ENCODE measurements at regions not wholly inside any gene's neighbourhood (a gene's known extent, or its start where the extent isn't known, plus 50 kb on each side); places are given as distances from the start of the nearest gene placed in this dataset.

- TF ChIP-seq, protein P1, sequence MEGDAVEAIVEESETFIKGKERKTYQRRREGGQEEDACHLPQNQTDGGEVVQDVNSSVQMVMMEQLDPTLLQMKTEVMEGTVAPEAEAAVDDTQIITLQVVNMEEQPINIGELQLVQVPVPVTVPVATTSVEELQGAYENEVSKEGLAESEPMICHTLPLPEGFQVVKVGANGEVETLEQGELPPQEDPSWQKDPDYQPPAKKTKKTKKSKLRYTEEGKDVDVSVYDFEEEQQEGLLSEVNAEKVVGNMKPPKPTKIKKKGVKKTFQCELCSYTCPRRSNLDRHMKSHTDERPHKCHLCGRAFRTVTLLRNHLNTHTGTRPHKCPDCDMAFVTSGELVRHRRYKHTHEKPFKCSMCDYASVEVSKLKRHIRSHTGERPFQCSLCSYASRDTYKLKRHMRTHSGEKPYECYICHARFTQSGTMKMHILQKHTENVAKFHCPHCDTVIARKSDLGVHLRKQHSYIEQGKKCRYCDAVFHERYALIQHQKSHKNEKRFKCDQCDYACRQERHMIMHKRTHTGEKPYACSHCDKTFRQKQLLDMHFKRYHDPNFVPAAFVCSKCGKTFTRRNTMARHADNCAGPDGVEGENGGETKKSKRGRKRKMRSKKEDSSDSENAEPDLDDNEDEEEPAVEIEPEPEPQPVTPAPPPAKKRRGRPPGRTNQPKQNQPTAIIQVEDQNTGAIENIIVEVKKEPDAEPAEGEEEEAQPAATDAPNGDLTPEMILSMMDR (IDR thresholded peaks at IDR 0.05; ENCODE audit: low read length): no peak
- no peak for TF ChIP-seq EZH2 (optimal IDR thresholded peaks at IDR 0.05; ENCODE audit: low read depth, low read length)
- no peak for TF ChIP-seq EZH2phosphoT487 (IDR thresholded peaks at IDR 0.05; ENCODE audit: low read length)
These were observed 294.0 kb upstream of the DACH1 start for GRCh38 chr13:72160977-72161376.
